ENCODE measurements at regions not wholly inside any gene's neighbourhood (a gene's known extent, or its start where the extent isn't known, plus 50 kb on each side); places are given as distances from the start of the nearest gene placed in this dataset.

GRCh38 chr5:107231191-107231590 lies 439.5 kb downstream of the EFNA5 start:
- POLR2A ChIA-PET, result interaction anchor here (0.6 to 1.8 kb wide), 6 partner anchors 9 to 1006 kb away, joined by 3 to 5 read pairs (median 4); no protein-coding TSS in a partner anchor
- TF ChIP-seq EZH2phosphoT487 (IDR thresholded peaks at IDR 0.05; ENCODE audit: borderline replicate concordance, low read depth, low read length), result no peak
- no peak for TF ChIP-seq CTCF (conservative IDR thresholded peaks at IDR 0.05; ENCODE audit: low read length)
- no peaks in the 10 kb centered on the region for H3K79me2 ChIP-seq (ENCODE audit: insufficient read depth, low read depth, low read length)
- no peaks in the 10 kb centered on the region for H4K20me1 ChIP-seq (ENCODE audit: insufficient read depth, low read length)
- H3K27ac ChIP-seq (ENCODE audit: low read depth, low read length, poor library complexity, severe bottlenecking), result no peak overlapping the region
- H2AFZ ChIP-seq (ENCODE audit: low read length), result no peak overlapping the region
- CTCF ChIA-PET (ENCODE audit: unreplicated experiment), result no interaction called here
- H3K4me3 ChIP-seq (ENCODE audit: low read depth, low read length, poor library complexity, severe bottlenecking), result no peak overlapping the region
- H3K9me2 ChIP-seq (ENCODE audit: insufficient read depth, low read length), result peaks cover 5% of the 10 kb centered on the region; the same call in 1 of the 2 replicates
- H3K36me3 ChIP-seq (ENCODE audit: insufficient read depth, low read length), result no peaks in the 10 kb centered on the region
- no peaks in the 10 kb centered on the region for H3K4me1 ChIP-seq (ENCODE audit: insufficient read depth, low read length, poor library complexity, severe bottlenecking)
- intact Hi-C loops (cut with micrococcal nuclease; ENCODE audit: unreplicated experiment), result no loop called here
- no TSS peak for BruUV-seq (replicated peaks)
- H3K4me2 ChIP-seq (ENCODE audit: low read length), result no peak overlapping the region
- no peaks in the 10 kb centered on the region for H3K9me3 ChIP-seq (ENCODE audit: low read length)
- no peak for DNase-seq (ENCODE audit: low spot score)

- no peaks in the 10 kb centered on the region for H3K36me3 ChIP-seq (ENCODE audit: insufficient read depth, low read length)
- CTCF ChIA-PET (ENCODE audit: unreplicated experiment), result no interaction called here
- TF ChIP-seq EZH2phosphoT487 (IDR thresholded peaks at IDR 0.05; ENCODE audit: borderline replicate concordance, low read depth, low read length), result no peak
- TF ChIP-seq CTCF (conservative IDR thresholded peaks at IDR 0.05; ENCODE audit: low read length), result no peak
- no peak overlapping the region for H2AFZ ChIP-seq (ENCODE audit: low read length)
- no TSS peak for BruUV-seq (replicated peaks)
- H3K4me2 ChIP-seq (ENCODE audit: low read length), result no peak overlapping the region
- no peaks in the 10 kb centered on the region for H3K79me2 ChIP-seq (ENCODE audit: insufficient read depth, low read depth, low read length)
- H3K4me3 ChIP-seq (ENCODE audit: low read depth, low read length, poor library complexity, severe bottlenecking), result no peak overlapping the region
- H3K9me3 ChIP-seq (ENCODE audit: low read length), result no peaks in the 10 kb centered on the region
- no peaks in the 10 kb centered on the region for H4K20me1 ChIP-seq (ENCODE audit: insufficient read depth, low read length)
- DNase-seq (ENCODE audit: low spot score), result no peak
- peaks cover 5% of the 10 kb centered on the region; the same call in 1 of the 2 replicates for H3K9me2 ChIP-seq (ENCODE audit: insufficient read depth, low read length)
- intact Hi-C loops (cut with micrococcal nuclease; ENCODE audit: unreplicated experiment), result no loop called here
- H3K27ac ChIP-seq (ENCODE audit: low read depth, low read length, poor library complexity, severe bottlenecking), result no peak overlapping the region
- no peaks in the 10 kb centered on the region for H3K4me1 ChIP-seq (ENCODE audit: insufficient read depth, low read length, poor library complexity, severe bottlenecking)
- POLR2A ChIA-PET, result interaction anchor here (0.6 to 1.4 kb wide), 4 partner anchors 8 to 269 kb away, joined by 3 to 5 read pairs (median 4); no protein-coding TSS in a partner anchor
Measured at GRCh38 chr5:107230367-107230766, 440.4 kb downstream of the EFNA5 start.

- Histone ChIP-seq H3K9me3 (ENCODE audit: low read length) (no peaks in the 10 kb centered on the region), H3K4me1 (ENCODE audit: insufficient read depth, low read length, poor library complexity, severe bottlenecking) (no peaks in the 10 kb centered on the region), H3K36me3 (ENCODE audit: insufficient read depth, low read length) (no peaks in the 10 kb centered on the region), H3K79me2 (ENCODE audit: insufficient read depth, low read depth, low read length) (no peaks in the 10 kb centered on the region), H3K4me3 (ENCODE audit: low read depth, low read length, poor library complexity, severe bottlenecking) (no peak overlapping the region), H4K20me1 (ENCODE audit: insufficient read depth, low read length) (no peaks in the 10 kb centered on the region), H3K27ac (ENCODE audit: low read depth, low read length, poor library complexity, severe bottlenecking) (no peak overlapping the region), H3K9me2 (ENCODE audit: insufficient read depth, low read length) (no peaks in the 10 kb centered on the region), H3K4me2 (ENCODE audit: low read length) (no peak overlapping the region), H2AFZ (ENCODE audit: low read length) (no peak overlapping the region)
- BruUV-seq (replicated peaks), result no TSS peak
- no peak for DNase-seq (ENCODE audit: low spot score)
- intact Hi-C loops (cut with micrococcal nuclease; ENCODE audit: unreplicated experiment), result no loop called here
- TF ChIP-seq CTCF (conservative IDR thresholded peaks at IDR 0.05; ENCODE audit: low read length), result no peak
- no peak for TF ChIP-seq EZH2phosphoT487 (IDR thresholded peaks at IDR 0.05; ENCODE audit: borderline replicate concordance, low read depth, low read length)
- ChIA-PET POLR2A (interaction anchor here (1.2 kb wide), 1 partner anchor 14 kb away, joined by 5 read pairs; no protein-coding TSS in a partner anchor), CTCF (ENCODE audit: unreplicated experiment) (no interaction called here)
Measured at GRCh38 chr5:107228226-107228625, 442.5 kb downstream of the EFNA5 start.
